ENCODE measurements at regions not wholly inside any gene's neighbourhood (a gene's known extent, or its start where the extent isn't known, plus 50 kb on each side); places are given as distances from the start of the nearest gene placed in this dataset.
A peak's percentile ranks its signal among the peaks of the same experiment; 100 is the strongest.
"Not testable (repeated sequence)": the region's sequence is repeated elsewhere in the genome, so short reads cannot be mapped to it uniquely, and the experiment has no call there.

- not testable (repeated sequence) for H2BK120ac ChIP-seq (ENCODE audit: low read depth, low read length); H3K4ac ChIP-seq (ENCODE audit: low read depth, low read length); H3K18ac ChIP-seq (ENCODE audit: low read length); H2BK15ac ChIP-seq (replicated peaks; ENCODE audit: low read depth); H3K4me3 ChIP-seq (ENCODE audit: low read length); DNase-seq; H3K36me3 ChIP-seq (ENCODE audit: control insufficient read depth, insufficient read depth, low read length); H3K9ac ChIP-seq (ENCODE audit: low read length); H2BK5ac ChIP-seq (ENCODE audit: low read length); H4K8ac ChIP-seq (ENCODE audit: low read depth, low read length); H2AK5ac ChIP-seq (ENCODE audit: low read length); H3K79me1 ChIP-seq (ENCODE audit: low read length); H3K56ac ChIP-seq (ENCODE audit: low read length); H3K27me3 ChIP-seq (ENCODE audit: insufficient read depth, low read length, poor library complexity); H3K27ac ChIP-seq (ENCODE audit: low read depth, low read length); H3K4me1 ChIP-seq (ENCODE audit: control insufficient read depth, low read depth, low read length); H3K4me2 ChIP-seq (ENCODE audit: low read length); H4K5ac ChIP-seq (ENCODE audit: low read length); H3K23ac ChIP-seq (ENCODE audit: low read length); H3K79me2 ChIP-seq (ENCODE audit: control insufficient read depth, insufficient read depth, low read length)
- no CpG with 5 or more reads among the region's 5 CpGs for WGBS (ENCODE audit: extremely low coverage, insufficient coverage, low lambda C conversion rate)
Measured at GRCh38 chr9:42931045-42931444, 747.6 kb downstream of the SPATA31A6 start.

- not testable (repeated sequence) for H2BK5ac ChIP-seq (ENCODE audit: low read length); H2BK15ac ChIP-seq (replicated peaks; ENCODE audit: low read depth); H3K36me3 ChIP-seq (ENCODE audit: control insufficient read depth, insufficient read depth, low read length); H3K4ac ChIP-seq (ENCODE audit: low read depth, low read length); H3K79me1 ChIP-seq (ENCODE audit: low read length); H3K4me1 ChIP-seq (ENCODE audit: control insufficient read depth, low read depth, low read length); H2AK5ac ChIP-seq (ENCODE audit: low read length); H3K9ac ChIP-seq (ENCODE audit: low read length); DNase-seq; H3K18ac ChIP-seq (ENCODE audit: low read length); H2BK120ac ChIP-seq (ENCODE audit: low read depth, low read length); H4K5ac ChIP-seq (ENCODE audit: low read length); H3K4me2 ChIP-seq (ENCODE audit: low read length); H3K27me3 ChIP-seq (ENCODE audit: insufficient read depth, low read length, poor library complexity); H3K23ac ChIP-seq (ENCODE audit: low read length); H3K56ac ChIP-seq (ENCODE audit: low read length); H3K4me3 ChIP-seq (ENCODE audit: low read length); H3K79me2 ChIP-seq (ENCODE audit: control insufficient read depth, insufficient read depth, low read length); H4K8ac ChIP-seq (ENCODE audit: low read depth, low read length); H3K27ac ChIP-seq (ENCODE audit: low read depth, low read length)
- WGBS (ENCODE audit: extremely low coverage, insufficient coverage, low lambda C conversion rate): no CpG with 5 or more reads among the region's 2 CpGs
Measured at GRCh38 chr9:42937583-42938235, 754.2 kb downstream of the SPATA31A6 start.

- not testable (repeated sequence) for H3K4ac ChIP-seq (ENCODE audit: low read depth, low read length); H3K27me3 ChIP-seq (ENCODE audit: insufficient read depth, low read length, poor library complexity); H4K5ac ChIP-seq (ENCODE audit: low read length); H3K79me1 ChIP-seq (ENCODE audit: low read length); H2BK120ac ChIP-seq (ENCODE audit: low read depth, low read length); H3K36me3 ChIP-seq (ENCODE audit: control insufficient read depth, insufficient read depth, low read length); H3K56ac ChIP-seq (ENCODE audit: low read length); H3K18ac ChIP-seq (ENCODE audit: low read length); H3K9ac ChIP-seq (ENCODE audit: low read length); H2AK5ac ChIP-seq (ENCODE audit: low read length); DNase-seq; H3K4me3 ChIP-seq (ENCODE audit: low read length); H3K27ac ChIP-seq (ENCODE audit: low read depth, low read length); H4K8ac ChIP-seq (ENCODE audit: low read depth, low read length); H2BK15ac ChIP-seq (replicated peaks; ENCODE audit: low read depth); H3K23ac ChIP-seq (ENCODE audit: low read length); H3K79me2 ChIP-seq (ENCODE audit: control insufficient read depth, insufficient read depth, low read length); H3K4me2 ChIP-seq (ENCODE audit: low read length); H2BK5ac ChIP-seq (ENCODE audit: low read length); H3K4me1 ChIP-seq (ENCODE audit: control insufficient read depth, low read depth, low read length)
- no CpG with 5 or more reads among the region's 4 CpGs for WGBS (ENCODE audit: extremely low coverage, insufficient coverage, low lambda C conversion rate)
Measured at GRCh38 chr9:42947050-42947449, 763.6 kb downstream of the SPATA31A6 start.

GRCh38 chr9:42951239-42951638 lies 767.8 kb downstream of the SPATA31A6 start:
- WGBS (ENCODE audit: extremely low coverage, insufficient coverage, low lambda C conversion rate): no CpG with 5 or more reads among the region's 2 CpGs
- DNase-seq: peak; percentile 48
- not testable (repeated sequence) for H3K23ac ChIP-seq (ENCODE audit: low read length)

GRCh38 chr9:42965155-42965554 lies 781.7 kb downstream of the SPATA31A6 start:
- not testable (repeated sequence) for H3K4me3 ChIP-seq (ENCODE audit: low read length); H3K36me3 ChIP-seq (ENCODE audit: control insufficient read depth, insufficient read depth, low read length); H2AK5ac ChIP-seq (ENCODE audit: low read length); H4K8ac ChIP-seq (ENCODE audit: low read depth, low read length); H3K9ac ChIP-seq (ENCODE audit: low read length); H3K18ac ChIP-seq (ENCODE audit: low read length); H2BK120ac ChIP-seq (ENCODE audit: low read depth, low read length); H3K4ac ChIP-seq (ENCODE audit: low read depth, low read length); H3K79me2 ChIP-seq (ENCODE audit: control insufficient read depth, insufficient read depth, low read length); H2BK5ac ChIP-seq (ENCODE audit: low read length); H3K27ac ChIP-seq (ENCODE audit: low read depth, low read length); H3K56ac ChIP-seq (ENCODE audit: low read length); H2BK15ac ChIP-seq (replicated peaks; ENCODE audit: low read depth); H3K27me3 ChIP-seq (ENCODE audit: insufficient read depth, low read length, poor library complexity); H3K4me1 ChIP-seq (ENCODE audit: control insufficient read depth, low read depth, low read length); H4K5ac ChIP-seq (ENCODE audit: low read length); H3K23ac ChIP-seq (ENCODE audit: low read length); H3K4me2 ChIP-seq (ENCODE audit: low read length); H3K79me1 ChIP-seq (ENCODE audit: low read length)
- no CpG with 5 or more reads among the region's 2 CpGs for WGBS (ENCODE audit: extremely low coverage, insufficient coverage, low lambda C conversion rate)
- DNase-seq: peak; percentile 33

More at GRCh38 chr9:42951239-42951638, 767.8 kb downstream of the SPATA31A6 start:
- H3K79me2 ChIP-seq (ENCODE audit: control insufficient read depth, insufficient read depth, low read length); H3K56ac ChIP-seq (ENCODE audit: low read length); H2BK120ac ChIP-seq (ENCODE audit: low read depth, low read length); H2AK5ac ChIP-seq (ENCODE audit: low read length); H3K18ac ChIP-seq (ENCODE audit: low read length); H3K4me1 ChIP-seq (ENCODE audit: control insufficient read depth, low read depth, low read length); H2BK15ac ChIP-seq (replicated peaks; ENCODE audit: low read depth); H3K4me3 ChIP-seq (ENCODE audit: low read length); H4K5ac ChIP-seq (ENCODE audit: low read length); H3K36me3 ChIP-seq (ENCODE audit: control insufficient read depth, insufficient read depth, low read length); H3K27me3 ChIP-seq (ENCODE audit: insufficient read depth, low read length, poor library complexity); H3K27ac ChIP-seq (ENCODE audit: low read depth, low read length); H3K4me2 ChIP-seq (ENCODE audit: low read length); H3K9ac ChIP-seq (ENCODE audit: low read length); H4K8ac ChIP-seq (ENCODE audit: low read depth, low read length); H3K4ac ChIP-seq (ENCODE audit: low read depth, low read length); H2BK5ac ChIP-seq (ENCODE audit: low read length); H3K79me1 ChIP-seq (ENCODE audit: low read length): not testable (repeated sequence)

GRCh38 chr9:42971872-42972271 lies 788.4 kb downstream of the SPATA31A6 start:
- not testable (repeated sequence) for H3K18ac ChIP-seq (ENCODE audit: low read length); H4K8ac ChIP-seq (ENCODE audit: low read depth, low read length); H3K4me3 ChIP-seq (ENCODE audit: low read length); H3K56ac ChIP-seq (ENCODE audit: low read length); H3K9ac ChIP-seq (ENCODE audit: low read length); H3K79me2 ChIP-seq (ENCODE audit: control insufficient read depth, insufficient read depth, low read length); H3K36me3 ChIP-seq (ENCODE audit: control insufficient read depth, insufficient read depth, low read length); H3K27ac ChIP-seq (ENCODE audit: low read depth, low read length); H2AK5ac ChIP-seq (ENCODE audit: low read length); H3K4me2 ChIP-seq (ENCODE audit: low read length); H2BK120ac ChIP-seq (ENCODE audit: low read depth, low read length); H3K79me1 ChIP-seq (ENCODE audit: low read length); H3K23ac ChIP-seq (ENCODE audit: low read length); H3K27me3 ChIP-seq (ENCODE audit: insufficient read depth, low read length, poor library complexity); H2BK5ac ChIP-seq (ENCODE audit: low read length); H3K4me1 ChIP-seq (ENCODE audit: control insufficient read depth, low read depth, low read length); H3K4ac ChIP-seq (ENCODE audit: low read depth, low read length); H2BK15ac ChIP-seq (replicated peaks; ENCODE audit: low read depth); H4K5ac ChIP-seq (ENCODE audit: low read length); DNase-seq
- no CpG with 5 or more reads among the region's 10 CpGs for WGBS (ENCODE audit: extremely low coverage, insufficient coverage, low lambda C conversion rate)
